GM19452 (cell line): ENCODE measurements at regions not wholly inside any gene's neighbourhood (a gene's known extent, or its start where the extent isn't known, plus 50 kb on each side); places are given as distances from the start of the nearest gene placed in this dataset.

Source experiments
- ATAC-seq: cut with Tn5 transposase; IDR thresholded peaks from one replicate; pipeline ENCODE4 v1.9.1; 2021; ENCODE audit not compliant: unreplicated experiment

- no peak for ATAC-seq
These were observed 353.1 kb downstream of the UQCRFS1 start for GRCh38 chr19:28859811-28860210.

- no peak for ATAC-seq
These were observed 354.0 kb downstream of the UQCRFS1 start for GRCh38 chr19:28858933-28859332.

- no peak for ATAC-seq
These were observed 355.0 kb downstream of the UQCRFS1 start for GRCh38 chr19:28857967-28858366.

- ATAC-seq = no peak
These were observed 357.7 kb downstream of the UQCRFS1 start for GRCh38 chr19:28855216-28855615.

- no peak for ATAC-seq
These were observed 365.5 kb downstream of the UQCRFS1 start for GRCh38 chr19:28847468-28847867.

GRCh38 chr19:28846094-28846812, 366.7 kb downstream of the UQCRFS1 start:
- no peak for ATAC-seq

- ATAC-seq = no peak
These were observed 369.0 kb downstream of the UQCRFS1 start for GRCh38 chr19:28843761-28844492.

- no peak for ATAC-seq
These were observed 371.4 kb downstream of the UQCRFS1 start for GRCh38 chr19:28841531-28841930.

- no peak for ATAC-seq
These were observed 372.1 kb downstream of the UQCRFS1 start for GRCh38 chr19:28840891-28841290.

GRCh38 chr19:28839455-28839854, 373.5 kb downstream of the UQCRFS1 start:
- ATAC-seq = no peak

- no peak for ATAC-seq
These were observed 374.0 kb downstream of the UQCRFS1 start for GRCh38 chr19:28838909-28839308.

GRCh38 chr19:28836421-28836820, 376.5 kb downstream of the UQCRFS1 start:
- ATAC-seq = no peak

GRCh38 chr19:28834996-28835395, 378.0 kb downstream of the UQCRFS1 start:
- ATAC-seq = no peak

GRCh38 chr19:28831462-28831861, 381.5 kb downstream of the UQCRFS1 start:
- no peak for ATAC-seq

GRCh38 chr19:28829762-28830161, 383.2 kb downstream of the UQCRFS1 start:
- no peak for ATAC-seq

- ATAC-seq = no peak
These were observed 383.6 kb downstream of the UQCRFS1 start for GRCh38 chr19:28829359-28829758.

GRCh38 chr19:28828276-28828870, 384.6 kb downstream of the UQCRFS1 start:
- ATAC-seq = no peak

GRCh38 chr19:28827382-28827781, 385.6 kb downstream of the UQCRFS1 start:
- no peak for ATAC-seq

GRCh38 chr19:28823338-28823961, 389.5 kb downstream of the UQCRFS1 start:
- no peak for ATAC-seq

GRCh38 chr19:28820289-28820688, 392.7 kb downstream of the UQCRFS1 start:
- no peak for ATAC-seq

- ATAC-seq = no peak
These were observed 397.7 kb downstream of the UQCRFS1 start for GRCh38 chr19:28815257-28815656.

GRCh38 chr19:28794301-28794700, 418.6 kb downstream of the UQCRFS1 start:
- no peak for ATAC-seq
